Esophagus muscularis mucosa (tissue), 4 donors: ENCODE measurements at regions not wholly inside any gene's neighbourhood (a gene's known extent, or its start where the extent isn't known, plus 50 kb on each side); places are given as distances from the start of the nearest gene placed in this dataset.

ENCODE experiments used
- DNase-seq: peaks from one replicate; pipeline ENCODE4 v3.0.0-alpha.2; 2017; ENCODE audit errors: extremely low spot score
- H3K27ac ChIP-seq, 4 donors: fragments of 200-600 bp; sonication (generic); replicated peaks in 1 of 4; 1 replicate in 3 of 4; 2 replicates in 1 of 4; pipeline ENCODE4 v1.5.1; 2016 to 2019; ENCODE audit warnings: mild to moderate bottlenecking in 1 of 4
- H3K27me3 ChIP-seq, 4 donors: fragments of 200-600 bp; sonication (generic); one replicate each; pipeline versions ENCODE4 v1.5.1 to v1.6.0; 2016 to 2019
- H3K36me3 ChIP-seq, 4 donors: fragments of 200-600 bp; sonication (generic); one replicate each; pipeline ENCODE4 v1.5.1; 2016 to 2019
- H3K4me1 ChIP-seq, 4 donors: fragments of 200-600 bp; sonication (generic); one replicate each; pipeline ENCODE4 v1.5.1; 2016 to 2019
- H3K4me3 ChIP-seq, 4 donors: fragments of 200-600 bp; sonication (generic); 1 replicate in 2 of 4; 2 replicates in 2 of 4; pipeline ENCODE4 v1.5.1; 2016 to 2019; ENCODE audit warnings: mild to moderate bottlenecking in 4 of 4, moderate library complexity in 1 of 4
- H3K9me3 ChIP-seq, 4 donors: fragments of 200-600 bp; sonication (generic); 1 replicate in 3 of 4; 2 replicates in 1 of 4; pipeline ENCODE4 v1.5.1; 2016 to 2019
- CTCF ChIP-seq, 3 experiments: fragments of 200-600 bp in 2 of 3; fragments of 450-650 bp in 1 of 3; sonication (generic) in 2 of 3; IDR thresholded peaks; one replicate each; pipeline ENCODE4 v1.5.1; 2017 to 2019; ENCODE audit warnings: antibody characterized with exemption in 3 of 3, mild to moderate bottlenecking in 2 of 3, moderate library complexity in 1 of 3
- EP300 ChIP-seq: sonication (generic); formaldehyde crosslinking; IDR thresholded peaks from one replicate; pipeline ENCODE4 v1.6.1; 2017; ENCODE audit warnings: antibody characterized with exemption
- POLR2A ChIP-seq: fragments of 450-650 bp; IDR thresholded peaks from one replicate; pipeline ENCODE4 v1.6.1; 2017; ENCODE audit warnings: antibody characterized with exemption, moderate library complexity, mild to moderate bottlenecking, low read depth
- POLR2AphosphoS5 ChIP-seq, 2 donors: sonication (generic); formaldehyde crosslinking; IDR thresholded peaks; one replicate each; pipeline ENCODE4 v1.6.1; 2017; ENCODE audit warnings: antibody characterized with exemption in 2 of 2
- WGBS: methylation state at CpG from one replicate; pipeline ENCODE4 v1.1.5; 2018; 5-methylcytosine and 5-hydroxymethylcytosine counted together
- intact Hi-C: fragments of 100-400 bp; cut with DNase I; formaldehyde crosslinking; loops from one replicate; pipeline ENCODE4 v1.15.1; 2023

GRCh38 chr14:27025648-27026047, 427.8 kb upstream of the NOVA1 start:
- no peak for DNase-seq
- H3K36me3 ChIP-seq, result no peaks in the 10 kb centered on the region
- H3K9me3 ChIP-seq, result no peaks in the 10 kb centered on the region
- no peaks in the 10 kb centered on the region for H3K4me1 ChIP-seq
- 96% methylated on average over 1 of the region's 1 CpG for WGBS
- H3K27ac ChIP-seq, result no peak overlapping the region
- TF ChIP-seq CTCF (IDR thresholded peaks at IDR 0.05), result no peak
- no peak for TF ChIP-seq POLR2A
- TF ChIP-seq EP300, result no peak
- no peak for TF ChIP-seq POLR2AphosphoS5 (IDR thresholded peaks at IDR 0.05)
- H3K27me3 ChIP-seq, result no peaks in the 10 kb centered on the region
- no peak overlapping the region for H3K4me3 ChIP-seq
- intact Hi-C loops, result no loop called here

- WGBS, result 77% methylated on average over 3 of the region's 3 CpGs
- Histone ChIP-seq H3K27ac (no peak overlapping the region), H3K4me3 (no peak overlapping the region), H3K4me1 (no peaks in the 10 kb centered on the region), H3K9me3 (no peaks in the 10 kb centered on the region), H3K27me3 (no peaks in the 10 kb centered on the region), H3K36me3 (no peaks in the 10 kb centered on the region)
- intact Hi-C loops, result no loop called here
- no peak for TF ChIP-seq POLR2AphosphoS5 (IDR thresholded peaks at IDR 0.05)
- no peak for TF ChIP-seq POLR2A
- TF ChIP-seq EP300, result no peak
- TF ChIP-seq CTCF (IDR thresholded peaks at IDR 0.05), result no peak
- DNase-seq, result no peak
These were observed 428.3 kb upstream of the NOVA1 start for GRCh38 chr14:27026097-27026496.

GRCh38 chr14:27040552-27040951, 442.7 kb upstream of the NOVA1 start:
- Histone ChIP-seq H3K27me3 (no peaks in the 10 kb centered on the region), H3K9me3 (no peaks in the 10 kb centered on the region), H3K36me3 (no peaks in the 10 kb centered on the region), H3K4me3 (no peak overlapping the region), H3K27ac (no peak overlapping the region), H3K4me1 (no peaks in the 10 kb centered on the region)
- TF ChIP-seq POLR2A (no peak), POLR2AphosphoS5 (IDR thresholded peaks at IDR 0.05) (no peak), EP300 (no peak), CTCF (IDR thresholded peaks at IDR 0.05) (no peak)
- DNase-seq, result no peak
- 63% methylated on average over 2 of the region's 2 CpGs for WGBS
- intact Hi-C loops, result no loop called here

- TF ChIP-seq POLR2AphosphoS5 (IDR thresholded peaks at IDR 0.05), result no peak
- no peak for TF ChIP-seq CTCF (IDR thresholded peaks at IDR 0.05)
- no peak for TF ChIP-seq EP300
- no peak for TF ChIP-seq POLR2A
- H3K27ac ChIP-seq, result no peak overlapping the region
- no peaks in the 10 kb centered on the region for H3K36me3 ChIP-seq
- H3K4me1 ChIP-seq, result no peaks in the 10 kb centered on the region
- H3K27me3 ChIP-seq, result no peaks in the 10 kb centered on the region
- no peak for DNase-seq
- intact Hi-C loops, result no loop called here
- WGBS, result 54% methylated on average over 3 of the region's 3 CpGs
- peaks cover 0 to 7% (median 0%) of the 10 kb centered on the region in 4 donors for H3K9me3 ChIP-seq
- no peak overlapping the region for H3K4me3 ChIP-seq
These were observed 451.9 kb upstream of the NOVA1 start for GRCh38 chr14:27049701-27050100.

- no peak for DNase-seq
- Histone ChIP-seq H3K36me3 (no peaks in the 10 kb centered on the region), H3K27me3 (no peaks in the 10 kb centered on the region), H3K4me3 (no peak overlapping the region), H3K9me3 (peaks cover 0 to 7% (median 0%) of the 10 kb centered on the region in 4 donors), H3K4me1 (no peaks in the 10 kb centered on the region), H3K27ac (no peak overlapping the region)
- TF ChIP-seq CTCF (IDR thresholded peaks at IDR 0.05) (no peak), EP300 (no peak), POLR2A (no peak), POLR2AphosphoS5 (IDR thresholded peaks at IDR 0.05) (no peak)
- intact Hi-C loops, result no loop called here
These were observed 452.4 kb upstream of the NOVA1 start for GRCh38 chr14:27050208-27050607.
